ENCODE measurements at regions not wholly inside any gene's neighbourhood (a gene's known extent, or its start where the extent isn't known, plus 50 kb on each side); places are given as distances from the start of the nearest gene placed in this dataset.

GRCh38 chr1:4152266-4152665 lies 252.2 kb upstream of the C1orf174 start:
- in situ Hi-C loops (cut with HindIII; ENCODE audit: low pct_ligation_motif_present, low sequenced_read_pairs), result no loop called here
- Histone ChIP-seq H3K36me3 (replicated peaks) (no peaks in the 10 kb centered on the region), H3K4me3 (ENCODE audit: low read depth, low read length) (no peak overlapping the region), H3K27me3 (replicated peaks) (no peaks in the 10 kb centered on the region), H3K27ac (no peak overlapping the region)
- TF ChIP-seq CTCF (IDR thresholded peaks at IDR 0.05; ENCODE audit: low read depth, low read length, missing control alignments), result no peak
- DNase-seq, result no peak

GRCh38 chr1:4153571-4153970 lies 253.5 kb upstream of the C1orf174 start:
- Histone ChIP-seq H3K36me3 (replicated peaks) (no peaks in the 10 kb centered on the region), H3K27me3 (replicated peaks) (no peaks in the 10 kb centered on the region), H3K4me3 (ENCODE audit: low read depth, low read length) (no peak overlapping the region), H3K27ac (no peak overlapping the region)
- TF ChIP-seq CTCF (IDR thresholded peaks at IDR 0.05; ENCODE audit: low read depth, low read length, missing control alignments), result no peak
- no peak for DNase-seq
- in situ Hi-C loops (cut with HindIII; ENCODE audit: low pct_ligation_motif_present, low sequenced_read_pairs), result no loop called here

- no peak overlapping the region for H3K4me3 ChIP-seq (ENCODE audit: low read depth, low read length)
- H3K36me3 ChIP-seq (replicated peaks), result no peaks in the 10 kb centered on the region
- no peak for TF ChIP-seq CTCF (IDR thresholded peaks at IDR 0.05; ENCODE audit: low read depth, low read length, missing control alignments)
- no peak overlapping the region for H3K27ac ChIP-seq
- in situ Hi-C loops (cut with HindIII; ENCODE audit: low pct_ligation_motif_present, low sequenced_read_pairs), result no loop called here
- H3K27me3 ChIP-seq (replicated peaks), result no peaks in the 10 kb centered on the region
- no peak for DNase-seq
Observed at GRCh38 chr1:4156241-4156973, 256.3 kb upstream of the C1orf174 start.

- in situ Hi-C loops (cut with HindIII; ENCODE audit: low pct_ligation_motif_present, low sequenced_read_pairs), result no loop called here
- no peak overlapping the region for H3K27ac ChIP-seq
- DNase-seq, result no peak
- no peaks in the 10 kb centered on the region for H3K36me3 ChIP-seq (replicated peaks)
- TF ChIP-seq CTCF (IDR thresholded peaks at IDR 0.05; ENCODE audit: low read depth, low read length, missing control alignments), result no peak
- H3K4me3 ChIP-seq (ENCODE audit: low read depth, low read length), result no peak overlapping the region
- H3K27me3 ChIP-seq (replicated peaks), result no peaks in the 10 kb centered on the region
Observed at GRCh38 chr1:4160181-4160580, 260.1 kb upstream of the C1orf174 start.

GRCh38 chr1:4161366-4162006 lies 261.4 kb upstream of the C1orf174 start:
- Histone ChIP-seq H3K4me3 (ENCODE audit: low read depth, low read length) (no peak overlapping the region), H3K27me3 (replicated peaks) (no peaks in the 10 kb centered on the region), H3K36me3 (replicated peaks) (no peaks in the 10 kb centered on the region), H3K27ac (no peak overlapping the region)
- in situ Hi-C loops (cut with HindIII; ENCODE audit: low pct_ligation_motif_present, low sequenced_read_pairs), result no loop called here
- no peak for DNase-seq
- no peak for TF ChIP-seq CTCF (IDR thresholded peaks at IDR 0.05; ENCODE audit: low read depth, low read length, missing control alignments)

All from brain microvascular endothelial cell (primary cell).